Fibroblast of peridontal ligament (primary cell): ENCODE measurements at regions not wholly inside any gene's neighbourhood (a gene's known extent, or its start where the extent isn't known, plus 50 kb on each side); places are given as distances from the start of the nearest gene placed in this dataset.
"Not testable (repeated sequence)": the region's sequence is repeated elsewhere in the genome, so short reads cannot be mapped to it uniquely, and the experiment has no call there.

Experiments used
- DNase-seq: peaks from one replicate; pipeline ENCODE4 v3.0.0-alpha.2; 2010; ENCODE audit errors: extremely low read depth

DNA sequence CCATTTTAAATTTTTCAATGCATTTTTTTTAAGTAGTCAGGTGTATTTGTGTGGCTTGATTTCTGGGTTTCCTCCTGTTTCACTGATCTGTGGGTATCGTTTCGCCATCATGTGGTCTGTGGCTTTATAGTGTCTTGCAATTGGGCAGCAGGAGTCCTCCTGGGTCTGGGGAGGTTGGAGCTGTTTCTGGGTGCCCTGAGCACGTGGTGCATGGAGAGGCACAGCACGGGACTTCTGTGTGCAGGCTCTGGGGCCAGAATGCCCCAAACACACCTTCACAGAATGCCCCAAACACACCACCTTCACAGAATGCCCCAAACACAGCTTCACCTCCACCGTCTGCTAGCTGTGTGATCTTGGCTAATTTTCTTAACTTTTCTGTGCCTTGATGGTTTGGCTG is 82.6 kb upstream of the COL5A1 start:
- no peak for DNase-seq

- DNase-seq = no peak
Observed at GRCh38 chr9:134560206-134560605, 81.4 kb upstream of the COL5A1 start.

- no peak for DNase-seq
Observed at GRCh38 chr9:134560654-134561053, 80.9 kb upstream of the COL5A1 start.

GRCh38 chr9:134561427-134562145 is 80.0 kb upstream of the COL5A1 start:
- no peak for DNase-seq

DNA sequence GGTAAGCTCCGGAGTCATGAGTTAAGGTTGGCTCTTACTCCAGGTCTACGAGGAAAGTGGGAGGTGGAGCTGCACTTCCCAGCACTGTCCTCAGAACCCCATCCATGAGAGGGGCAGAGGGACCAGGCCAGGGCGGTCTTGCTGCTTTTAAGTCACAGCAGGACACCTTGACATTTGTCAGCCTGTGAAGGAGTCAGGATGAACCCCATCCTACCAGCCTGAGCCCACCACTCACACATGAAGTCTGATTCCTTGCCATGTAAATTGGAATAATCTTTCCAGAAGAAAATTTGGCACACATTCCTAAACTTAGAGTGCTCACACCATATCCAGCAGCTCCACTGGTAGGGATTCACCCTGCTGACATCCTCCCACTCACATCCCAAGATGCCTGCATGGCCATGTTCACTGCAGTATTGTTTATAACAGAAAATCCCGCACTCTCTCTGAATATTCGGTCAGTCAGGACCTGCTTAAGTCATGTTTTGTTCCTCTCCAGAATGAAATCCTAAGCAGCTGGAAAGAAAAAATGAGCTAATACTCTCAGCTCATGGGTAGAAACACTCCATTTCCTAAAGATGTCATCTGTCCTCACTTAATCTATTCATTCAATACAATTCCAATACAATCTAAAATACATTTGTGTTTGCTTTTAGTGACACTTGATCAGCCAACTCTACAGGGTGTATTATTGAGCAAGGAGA is 79.3 kb upstream of the COL5A1 start:
- DNase-seq = no peak

DNA sequence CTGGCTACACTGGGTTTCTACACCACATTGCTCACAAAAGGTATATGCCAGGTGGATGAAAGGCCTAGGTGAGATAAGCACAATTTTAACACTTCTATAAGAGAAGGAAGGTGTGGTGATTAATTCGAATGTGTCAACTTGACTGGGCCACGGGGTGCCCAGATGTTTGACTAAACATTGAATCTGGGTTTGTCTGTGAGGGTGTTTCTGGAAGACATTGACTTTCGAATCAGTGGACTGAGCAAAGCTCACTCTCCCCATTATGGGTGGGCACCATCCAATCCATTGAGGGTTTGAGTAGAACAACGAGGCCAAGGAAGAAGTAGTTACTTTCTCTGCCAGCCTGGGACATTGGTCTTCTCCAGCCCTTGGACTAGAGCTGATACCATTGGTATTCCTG is 78.2 kb upstream of the COL5A1 start:
- no peak for DNase-seq

DNA sequence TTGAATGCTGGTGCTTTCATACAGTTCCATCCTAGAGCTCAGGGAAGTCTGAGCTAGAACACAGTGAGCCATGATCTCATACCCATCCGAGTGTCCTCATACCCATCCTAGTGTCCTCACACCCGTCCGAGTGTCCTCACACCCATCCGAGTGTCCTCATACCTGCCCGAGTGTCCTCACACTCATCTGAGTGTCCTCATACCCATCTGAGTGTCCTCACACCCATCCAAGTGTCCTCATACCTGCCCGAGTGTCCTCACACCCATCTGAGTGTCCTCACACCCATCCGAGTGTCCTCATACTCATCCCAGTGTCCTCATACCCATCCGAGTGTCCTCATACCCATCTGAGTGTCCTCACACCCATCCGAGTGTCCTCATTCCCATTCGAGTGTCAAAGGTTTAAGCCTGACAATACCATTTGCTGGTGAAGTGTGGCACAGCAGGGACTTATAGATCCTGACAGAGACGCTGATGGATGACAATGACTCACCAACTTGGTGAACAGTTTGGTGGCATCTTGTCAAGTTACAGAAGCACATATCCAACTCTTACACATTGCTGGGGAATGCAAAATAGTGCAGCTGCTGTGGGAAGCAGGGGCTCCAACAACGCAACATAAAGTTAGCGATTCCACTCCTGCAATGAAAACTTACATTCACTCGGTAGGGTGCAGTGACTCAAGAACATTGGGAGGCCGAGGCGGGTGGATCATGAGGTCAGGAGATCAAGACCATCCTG is 77.0 kb upstream of the COL5A1 start:
- DNase-seq = peak; percentile 31

GRCh38 chr9:134565316-134565915 is 76.2 kb upstream of the COL5A1 start:
- DNase-seq = no peak

DNA sequence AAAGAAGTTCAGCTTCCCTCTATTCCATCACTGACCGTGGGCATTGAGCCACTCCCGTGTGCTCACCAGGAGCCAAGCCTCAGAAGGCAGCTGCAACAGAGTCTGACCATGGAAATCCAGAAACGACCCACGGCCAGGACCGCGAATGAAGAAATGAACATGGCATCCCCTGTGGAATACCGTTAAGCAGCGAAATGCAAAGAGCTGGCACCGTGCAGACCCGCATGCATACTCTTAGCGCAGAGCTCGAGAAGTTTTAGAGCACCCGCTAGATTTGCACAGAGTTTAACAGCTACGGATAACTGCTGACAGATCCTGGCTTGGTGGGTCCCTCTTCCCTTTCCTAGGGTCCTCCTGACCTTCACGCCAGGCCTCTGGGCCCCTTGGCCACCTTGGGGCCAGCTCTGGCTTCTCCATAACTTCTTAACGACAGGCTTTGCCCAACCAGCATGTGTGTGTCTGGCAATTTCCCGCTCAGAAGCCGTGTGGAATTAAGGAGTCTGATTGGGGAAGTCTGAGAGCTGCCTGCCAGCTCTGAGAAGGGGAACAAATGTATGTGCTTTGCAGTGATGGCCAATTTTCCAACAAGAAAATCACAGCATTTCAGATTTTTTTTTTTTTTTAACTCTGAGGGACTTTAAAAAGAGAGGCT is 75.3 kb upstream of the COL5A1 start:
- no peak for DNase-seq

DNA sequence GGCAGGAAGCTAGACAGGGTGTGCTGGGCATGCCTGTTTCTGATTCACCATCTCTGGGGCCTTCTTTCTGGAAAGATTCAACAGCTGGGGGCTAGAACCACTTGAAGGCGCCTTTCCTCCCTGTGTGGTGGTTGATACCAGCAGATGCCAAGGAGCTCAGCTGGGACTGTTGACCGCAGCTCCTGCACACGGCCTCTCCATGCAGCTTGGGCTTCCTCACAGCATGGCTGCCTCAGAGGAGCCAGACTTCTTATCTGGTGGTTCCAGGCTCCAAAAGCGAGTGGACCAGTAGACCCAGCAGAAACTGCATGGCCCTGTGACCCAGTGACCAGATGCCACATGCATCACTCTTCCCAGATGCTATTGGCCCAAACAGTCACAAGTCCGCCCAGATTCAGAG is 74.7 kb upstream of the COL5A1 start:
- DNase-seq = no peak

- DNase-seq = no peak
Observed at GRCh38 chr9:134568116-134568515, 73.5 kb upstream of the COL5A1 start.

GRCh38 chr9:134568811-134569210 is 72.8 kb upstream of the COL5A1 start:
- DNase-seq = peak; percentile 51

GRCh38 chr9:134569626-134570025 is 72.0 kb upstream of the COL5A1 start:
- DNase-seq = no peak

GRCh38 chr9:134570151-134570621 is 71.4 kb upstream of the COL5A1 start:
- peak; percentile 61 for DNase-seq

DNA sequence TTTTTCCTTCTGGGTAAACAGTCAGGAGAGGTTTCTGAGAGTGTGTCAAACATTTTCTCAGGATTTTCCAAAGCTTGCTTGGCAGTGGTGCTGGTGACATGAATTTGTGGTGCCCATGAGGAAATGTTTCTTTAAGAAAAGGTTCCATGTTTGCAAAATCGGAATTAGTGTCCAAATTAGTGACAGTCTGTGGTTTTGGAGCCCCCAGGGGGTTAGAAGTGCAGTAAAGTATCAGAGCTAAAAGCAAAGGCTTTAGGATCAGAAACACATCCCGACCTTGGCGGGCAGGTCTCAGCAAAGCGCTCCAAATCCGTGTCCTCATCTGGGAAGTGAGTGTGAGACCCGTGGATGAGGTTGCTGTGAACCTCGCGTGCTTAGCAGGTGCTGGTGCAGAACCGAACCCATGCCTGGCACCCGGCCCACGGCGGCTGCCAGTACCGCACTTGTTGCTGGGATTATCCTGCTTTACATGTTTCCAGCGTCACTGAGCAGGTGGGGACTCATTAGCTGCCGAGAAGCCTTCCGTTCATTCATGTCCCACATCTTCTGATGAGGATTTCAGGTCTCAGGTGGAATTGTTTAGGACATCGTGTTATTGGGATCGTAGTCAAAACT is 70.8 kb upstream of the COL5A1 start:
- no peak for DNase-seq

DNA sequence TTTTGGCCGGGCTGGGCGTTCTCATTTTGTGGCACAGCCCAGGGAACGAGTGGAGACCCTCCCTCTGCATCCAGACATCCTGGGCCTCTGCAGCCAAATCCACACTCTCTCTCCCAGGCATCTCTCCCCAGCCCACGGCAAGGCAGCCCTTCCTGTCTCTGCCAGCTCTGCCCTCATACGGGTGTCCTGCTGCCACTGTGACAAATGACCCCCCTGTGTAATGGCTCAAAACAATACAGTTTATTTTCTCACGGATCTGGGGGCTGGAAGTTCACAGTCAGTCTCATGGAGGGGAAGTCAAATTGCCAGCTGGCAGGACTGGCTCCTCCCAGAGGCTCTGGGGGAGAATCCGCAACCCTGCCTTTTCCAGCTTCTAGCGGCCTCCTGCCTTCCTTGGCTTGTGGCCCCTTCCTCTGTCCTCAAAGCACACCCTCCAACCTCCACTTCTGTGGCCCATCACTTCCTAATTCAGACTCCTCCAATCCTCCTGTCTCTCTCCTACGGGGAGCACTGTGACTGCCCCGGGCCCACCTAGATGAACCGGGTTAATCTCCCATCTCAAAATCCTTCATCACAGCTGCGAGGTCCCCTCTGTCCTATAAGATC is 70.2 kb upstream of the COL5A1 start:
- no peak for DNase-seq

DNA sequence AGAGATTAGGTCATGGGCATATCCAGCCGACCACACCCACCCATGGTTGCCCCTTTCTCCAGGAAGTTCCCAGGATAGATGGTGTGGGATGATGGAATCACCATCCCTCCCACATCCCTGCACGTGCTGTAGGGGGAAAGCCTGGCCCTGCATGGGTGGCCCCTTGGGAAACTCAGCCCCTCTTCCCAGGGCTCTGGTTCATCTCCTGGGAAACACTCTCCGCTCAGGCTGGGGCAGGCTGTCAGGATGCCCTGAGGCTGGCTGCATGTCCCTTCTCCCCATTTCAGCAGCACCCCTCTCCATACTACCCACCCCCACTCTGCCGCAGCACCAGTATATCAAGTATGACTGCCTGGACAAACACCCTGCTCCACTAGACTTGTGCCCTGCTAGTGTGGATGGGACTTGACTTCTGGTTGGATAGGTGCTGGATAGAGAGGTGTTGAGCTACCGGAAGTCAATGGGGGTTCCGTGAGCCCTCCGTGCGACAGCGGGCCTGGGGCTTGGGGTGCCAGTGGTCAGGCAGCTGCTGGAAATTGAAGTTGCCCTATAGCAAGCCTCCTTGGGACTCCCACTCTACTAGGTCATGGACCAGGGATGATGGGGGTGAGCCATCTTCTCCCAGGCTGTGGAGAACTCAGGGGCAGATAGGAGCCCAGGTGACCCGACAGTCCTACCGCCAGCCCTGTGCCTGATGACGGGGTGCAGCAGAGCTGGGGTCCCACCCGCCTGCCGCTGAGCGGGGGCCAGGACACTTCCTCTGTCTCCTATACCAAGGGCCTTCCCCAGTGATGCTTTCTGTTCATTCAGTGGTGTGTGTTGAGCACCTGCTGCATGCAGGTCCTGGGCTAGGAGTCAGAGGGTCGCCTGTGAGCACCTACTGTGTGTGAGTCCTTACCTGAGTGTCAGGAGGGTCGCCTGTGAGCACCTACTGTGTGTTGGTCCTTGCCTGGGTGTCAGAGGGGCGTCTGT is 69.4 kb upstream of the COL5A1 start:
- DNase-seq = no peak

DNA sequence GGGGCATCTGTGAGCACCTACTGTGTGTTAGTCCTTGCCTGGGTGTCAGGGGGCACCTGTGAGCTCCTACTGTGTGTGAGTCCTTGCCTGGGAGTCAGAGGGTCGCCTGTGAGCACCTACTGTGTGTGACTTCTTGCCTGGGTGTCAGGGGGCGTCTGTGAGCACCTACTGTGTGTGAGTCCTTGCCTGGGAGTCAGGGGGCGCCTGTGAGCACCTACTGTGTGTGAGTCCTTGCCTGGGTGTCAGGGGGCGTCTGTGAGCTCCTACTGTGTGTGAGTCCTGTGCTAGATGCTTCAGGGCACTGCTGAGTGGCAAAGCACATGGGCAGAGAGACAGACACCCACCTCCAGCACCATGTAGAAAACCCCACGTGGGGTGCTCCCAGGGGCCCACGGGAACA is 66.9 kb upstream of the COL5A1 start:
- DNase-seq = not testable (repeated sequence)

- no peak for DNase-seq
Observed at GRCh38 chr9:134575103-134575900, 66.3 kb upstream of the COL5A1 start.
